Kidney glomerular epithelial cell (primary cell): ENCODE measurements at regions not wholly inside any gene's neighbourhood (a gene's known extent, or its start where the extent isn't known, plus 50 kb on each side); places are given as distances from the start of the nearest gene placed in this dataset.
"Not testable (repeated sequence)": the region's sequence is repeated elsewhere in the genome, so short reads cannot be mapped to it uniquely, and the experiment has no call there.

Experiments used
- DNase-seq: peaks from one replicate; lab custom pipeline; 2025; lab: John Stamatoyannopoulos, UW

DNA sequence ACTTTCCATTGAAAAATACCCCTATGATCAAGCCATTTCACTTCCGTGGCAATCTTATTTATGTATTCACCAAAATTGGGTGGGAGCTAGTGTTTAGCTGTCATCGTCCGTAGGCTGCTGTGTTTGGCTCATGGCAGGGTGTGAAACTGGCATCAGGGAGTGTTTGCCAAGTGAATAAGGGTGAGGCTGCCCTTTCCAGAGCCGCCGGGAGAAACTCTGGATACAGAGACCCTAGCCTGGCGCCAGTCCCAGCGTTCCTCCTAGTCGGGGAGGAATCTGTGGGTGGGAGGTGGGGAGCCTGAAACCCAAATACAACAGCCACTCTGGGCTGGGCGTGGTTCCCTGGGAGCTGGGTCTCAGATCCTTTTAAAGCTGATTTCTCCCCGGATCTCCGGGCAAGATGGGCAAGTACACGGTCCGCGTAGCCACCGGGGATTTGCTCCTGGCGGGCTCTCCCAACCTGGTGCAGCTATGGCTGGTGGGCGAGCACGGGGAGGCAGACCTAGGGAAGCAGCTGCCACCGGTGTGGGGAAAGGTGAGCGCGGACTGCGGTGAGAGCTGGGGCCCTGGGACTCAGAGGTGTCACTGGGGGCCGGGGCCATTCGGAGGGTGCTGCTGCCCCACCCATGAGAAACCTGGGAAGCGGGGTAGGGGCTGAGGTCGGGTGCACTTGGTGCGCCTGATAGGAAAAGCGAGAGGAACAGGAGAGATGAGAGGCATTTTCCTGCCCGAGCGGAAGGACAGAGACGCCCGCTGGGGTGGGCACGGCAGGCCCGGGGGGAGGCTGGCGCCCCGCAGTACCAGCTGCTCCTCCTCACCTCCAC, 62.1 kb upstream of the TEKT1 start:
- DNase-seq = no peak

- no peak for DNase-seq
Measured at GRCh38 chr17:6894206-6894528, 62.6 kb upstream of the TEKT1 start.

DNA sequence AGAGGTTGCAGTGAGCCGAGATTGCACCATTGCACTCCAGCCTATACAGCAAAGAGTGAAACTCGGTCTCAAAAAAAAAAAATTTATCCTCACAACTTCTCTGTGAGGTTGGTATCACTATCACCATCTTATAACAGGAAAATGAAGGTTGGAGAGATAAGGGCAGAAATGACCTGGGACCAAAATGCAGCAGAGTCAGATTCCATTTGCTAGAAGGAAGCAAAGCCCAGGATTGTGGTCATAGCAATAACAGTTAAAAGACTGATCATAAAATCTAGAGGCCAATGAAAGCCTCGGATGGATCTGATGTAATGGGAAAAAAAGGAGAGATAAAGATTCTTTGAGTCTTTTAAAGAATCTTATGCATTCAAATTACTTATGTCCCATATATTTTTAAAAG, 69.6 kb upstream of the TEKT1 start:
- no peak for DNase-seq

DNA sequence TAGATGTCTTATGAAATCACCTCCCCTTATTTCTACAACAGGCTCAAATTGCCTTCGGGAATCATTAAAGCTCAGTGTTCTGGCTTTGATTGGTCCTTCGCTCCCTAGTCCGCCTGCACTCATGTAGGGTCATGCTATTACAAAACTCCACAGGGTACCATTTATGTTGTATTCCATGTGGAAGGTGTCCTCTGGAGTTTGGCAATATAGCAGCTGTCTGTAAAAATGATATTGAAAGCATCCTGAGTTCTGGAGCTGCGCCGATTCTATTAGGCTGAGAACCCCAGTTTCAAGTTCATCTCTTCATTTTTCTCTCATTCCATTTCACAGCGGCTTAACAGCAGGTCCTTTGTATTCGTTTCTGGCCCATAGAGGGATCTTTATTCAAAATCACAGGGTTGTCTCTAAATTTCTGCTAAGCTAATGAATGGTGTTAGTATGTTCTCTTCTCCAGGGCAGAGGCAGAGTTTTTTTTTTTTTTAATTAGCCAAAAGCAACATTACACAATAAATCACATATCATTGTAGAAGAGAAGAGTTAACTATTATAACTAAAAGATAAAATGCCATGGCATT, 71.9 kb upstream of the TEKT1 start:
- no peak for DNase-seq

- no peak for DNase-seq
Measured at GRCh38 chr17:6908807-6909206, 77.3 kb upstream of the TEKT1 start.

GRCh38 chr17:6910987-6911603, 79.6 kb upstream of the TEKT1 start:
- DNase-seq = peak; percentile 31

DNA sequence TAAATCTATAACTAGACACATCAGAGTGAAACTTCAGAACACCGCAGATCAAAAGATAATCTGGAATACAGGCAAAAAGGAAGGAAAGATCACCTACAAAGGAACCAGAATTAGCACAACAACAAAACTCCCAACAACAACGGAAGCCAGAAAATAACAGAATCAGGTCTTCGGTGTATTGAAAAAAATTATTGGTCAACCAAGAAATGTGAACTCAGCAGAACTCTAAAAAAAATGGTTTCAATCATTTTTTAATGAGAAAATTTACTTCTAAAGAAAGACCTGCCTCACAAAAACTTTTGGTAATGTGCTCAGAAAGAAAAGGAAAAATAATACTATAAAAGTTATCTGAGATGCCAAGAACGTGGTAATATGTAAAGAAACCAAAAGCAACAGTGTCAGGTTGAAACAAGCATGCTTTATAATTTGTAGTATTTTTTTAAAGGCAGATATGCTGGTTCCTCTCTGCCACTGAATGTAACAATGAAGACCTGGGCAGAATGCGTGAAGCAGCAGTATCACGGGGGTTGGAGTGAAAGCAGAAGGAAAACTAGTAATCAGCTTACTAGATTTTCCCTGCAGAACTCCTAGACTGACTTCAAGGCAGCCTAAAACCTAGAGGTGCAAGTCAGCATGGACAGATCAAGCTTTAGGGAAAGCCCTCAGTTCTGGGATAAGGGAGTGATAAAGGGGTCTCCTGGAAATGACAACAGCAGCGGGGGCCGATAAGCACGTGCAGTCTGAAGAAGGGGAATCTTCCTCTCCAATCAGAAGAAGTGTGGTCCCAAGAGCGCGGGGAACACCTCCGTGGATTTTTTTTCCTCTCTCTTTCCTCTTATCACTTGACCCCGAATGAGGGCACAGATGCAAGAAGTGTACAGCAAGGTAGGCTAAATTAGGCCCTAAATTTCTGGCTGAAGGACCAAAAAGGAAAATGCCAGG, 80.9 kb upstream of the TEKT1 start:
- no peak for DNase-seq

- DNase-seq = peak; percentile 8
Measured at GRCh38 chr17:6913608-6914443, 82.0 kb upstream of the ALOX12 start.

DNA sequence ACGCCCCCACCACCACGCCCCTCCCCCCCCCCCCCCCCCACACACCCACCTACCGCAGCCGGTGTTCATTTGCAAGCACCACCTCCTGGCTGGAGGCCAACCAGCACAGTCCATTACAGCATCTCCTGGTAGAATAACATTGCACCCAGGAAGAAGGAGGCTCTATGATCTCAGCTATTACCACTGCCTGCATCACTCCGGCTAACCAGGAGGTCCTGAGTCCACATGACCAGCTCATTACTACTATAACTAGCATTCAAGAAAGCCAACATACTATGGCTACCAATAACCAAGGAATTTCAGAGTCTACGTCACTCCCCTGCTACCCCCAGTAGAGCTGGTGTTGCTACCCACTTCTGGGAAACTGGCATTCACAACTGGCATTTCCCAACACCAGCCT, 81.1 kb upstream of the ALOX12 start:
- no peak for DNase-seq

- DNase-seq = no peak
Measured at GRCh38 chr17:6915620-6916019, 80.2 kb upstream of the ALOX12 start.

- no peak for DNase-seq
Measured at GRCh38 chr17:6919158-6919557, 76.7 kb upstream of the ALOX12 start.

DNA sequence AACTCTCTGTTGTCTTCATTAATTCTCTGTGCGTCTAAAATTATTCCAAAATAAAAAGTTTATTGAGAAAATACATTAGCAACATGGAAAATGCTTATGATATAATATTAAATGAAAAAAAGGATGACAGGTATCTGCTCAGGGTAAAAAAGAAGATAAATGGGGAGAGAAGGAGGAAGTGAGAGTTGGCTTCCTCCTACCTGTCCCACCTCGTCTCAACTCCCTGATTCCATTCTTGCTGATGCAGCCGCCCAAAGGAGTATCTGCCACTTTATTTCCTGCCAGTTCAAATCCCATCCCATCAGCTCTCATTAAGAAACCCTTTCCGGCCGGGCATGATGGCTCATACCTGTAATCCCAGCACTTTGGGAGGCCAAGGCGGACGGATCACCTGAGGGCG, 72.5 kb upstream of the ALOX12 start:
- DNase-seq = no peak

DNA sequence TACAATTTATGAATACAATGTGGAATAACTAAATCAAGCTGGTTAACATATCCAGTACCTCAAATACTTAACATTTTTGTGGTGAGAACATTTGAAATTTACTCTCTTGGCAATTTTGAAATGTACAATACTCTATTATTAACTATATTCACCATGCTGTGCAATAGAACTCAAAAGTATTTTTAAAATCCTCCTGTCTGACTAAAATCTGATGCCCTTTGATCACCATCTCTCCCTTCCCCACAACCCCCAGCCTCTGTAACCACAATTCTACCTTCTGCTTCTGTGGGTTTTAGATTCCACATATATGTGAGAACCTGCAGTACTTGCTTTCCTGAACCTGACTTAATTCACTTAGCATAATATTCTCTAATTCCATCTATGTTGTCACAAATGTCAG, 71.6 kb upstream of the ALOX12 start:
- no peak for DNase-seq

GRCh38 chr17:6926667-6927066, 69.2 kb upstream of the ALOX12 start:
- no peak for DNase-seq

DNA sequence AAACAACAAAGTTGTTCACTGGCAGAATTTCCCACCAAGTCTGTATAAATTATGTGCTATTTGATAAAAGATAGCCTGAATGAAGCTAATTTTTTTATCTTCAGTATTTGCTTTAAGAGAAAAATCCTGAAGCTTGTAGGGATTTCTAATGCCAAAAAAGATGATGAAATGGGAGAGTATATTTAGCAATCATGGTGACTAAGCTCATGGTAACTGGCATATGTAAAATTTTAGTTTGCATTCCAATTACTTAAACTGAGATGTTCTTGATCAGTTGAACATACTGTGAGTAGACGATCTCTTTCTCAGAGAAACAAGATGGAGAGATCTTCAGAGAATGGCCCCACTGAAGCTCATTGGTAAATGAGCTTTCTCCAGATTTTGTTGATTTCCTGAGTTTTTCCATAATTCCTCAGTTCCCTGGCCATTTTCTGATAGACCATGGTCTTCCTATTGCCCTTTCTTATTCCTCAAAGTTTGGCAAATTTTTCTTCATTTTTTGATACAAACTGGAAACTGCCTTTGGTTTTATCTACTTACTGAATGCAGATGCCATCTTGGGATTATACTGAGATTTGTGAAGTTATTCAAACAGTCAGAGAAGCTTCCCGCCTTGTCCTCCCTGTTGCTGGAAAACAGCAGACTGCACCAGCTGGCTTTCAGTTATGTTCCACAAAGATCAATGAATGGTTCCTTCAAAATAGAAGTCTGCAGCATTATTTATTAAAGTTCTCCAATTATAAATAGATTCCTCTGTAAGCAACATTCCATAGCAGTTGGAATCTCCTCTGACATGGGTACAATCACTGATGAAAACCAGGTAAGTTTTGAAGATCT, 68.3 kb upstream of the ALOX12 start:
- DNase-seq = no peak

DNA sequence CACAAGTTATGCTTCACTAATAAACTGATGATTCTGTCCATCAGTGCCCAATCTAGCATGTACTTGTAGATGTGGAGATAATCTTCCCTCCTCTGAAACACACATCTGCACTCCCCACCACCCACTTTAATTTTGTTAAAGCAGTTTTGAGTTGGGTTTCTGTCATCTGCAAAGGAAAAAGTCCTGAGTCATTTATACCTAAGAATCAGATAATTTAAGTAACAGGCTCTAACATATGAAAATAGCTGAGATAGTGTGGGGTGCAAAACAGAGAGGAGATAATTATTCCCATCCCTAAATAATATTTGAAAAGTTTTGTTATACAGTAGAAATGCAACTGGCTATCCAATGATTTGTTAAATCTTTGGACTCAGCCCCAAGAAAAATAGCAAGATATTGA, 67.7 kb upstream of the ALOX12 start:
- no peak for DNase-seq

GRCh38 chr17:6930749-6931148, 65.1 kb upstream of the ALOX12 start:
- no peak for DNase-seq

- not testable (repeated sequence) for DNase-seq
Measured at GRCh38 chr17:6934544-6934943, 61.3 kb upstream of the ALOX12 start.

- DNase-seq = no peak
Measured at GRCh38 chr17:6936370-6937028, 59.4 kb upstream of the ALOX12 start.

DNA sequence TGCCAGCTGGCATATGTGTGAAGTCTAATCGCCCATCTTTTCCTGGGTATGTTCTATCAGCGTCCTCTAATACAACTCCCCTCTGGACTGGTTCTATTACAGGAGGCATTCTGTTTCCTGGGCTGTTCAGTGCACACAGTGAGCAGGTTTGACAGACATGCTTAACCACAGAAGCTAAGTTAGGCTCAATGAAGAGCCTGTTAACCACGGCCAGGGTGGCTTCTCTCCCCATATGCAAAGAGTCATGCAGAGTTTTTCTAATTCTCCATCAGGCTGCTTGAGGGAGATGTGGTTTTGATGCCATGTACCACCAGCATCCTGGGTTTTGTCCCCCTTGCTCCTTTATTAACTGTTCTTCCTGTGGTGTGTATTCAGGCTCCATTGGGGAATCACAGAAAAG, 57.2 kb upstream of the ALOX12 start:
- DNase-seq = no peak
